Heart right ventricle (tissue), 16 donors: ENCODE measurements at regions not wholly inside any gene's neighbourhood (a gene's known extent, or its start where the extent isn't known, plus 50 kb on each side); places are given as distances from the start of the nearest gene placed in this dataset.

ENCODE experiments used
- ATAC-seq, 8 donors: fragments of 200-7000 bp; cut with Tn5 transposase; one replicate each; pipeline ENCODE4 v1.9.1; 2020; ENCODE audit warnings: mild to moderate bottlenecking in 8 of 8, moderate library complexity in 8 of 8, moderate number of reproducible peaks in 1 of 8
- DNase-seq, 2 donors: peaks; one replicate each; pipeline ENCODE4 v3.0.0-alpha.2; 2020
- H3K27ac ChIP-seq, 10 donors: fragments of 200-600 bp; sonication (generic) in 2 of 10; one replicate each; pipeline versions ENCODE4 v1.5.0 to v1.8.0; 2020 to 2022; ENCODE audit warnings: mild to moderate bottlenecking in 3 of 10
- H3K27me3 ChIP-seq, 7 donors: fragments of 200-600 bp; one replicate each; pipeline ENCODE4 v1.8.0; 2021 to 2022; ENCODE audit warnings: mild to moderate bottlenecking in 2 of 7
- H3K36me3 ChIP-seq, 9 donors: fragments of 200-600 bp; sonication (generic) in 1 of 9; one replicate each; pipeline versions ENCODE4 v1.5.0 to v1.8.0; 2020 to 2022; ENCODE audit warnings: mild to moderate bottlenecking in 2 of 9
- H3K4me1 ChIP-seq, 9 donors: fragments of 200-600 bp; sonication (generic) in 1 of 9; one replicate each; pipeline versions ENCODE4 v1.5.0 to v1.8.0; 2020 to 2022; ENCODE audit warnings: mild to moderate bottlenecking in 4 of 9
- H3K4me3 ChIP-seq, 10 donors: fragments of 200-600 bp; sonication (generic) in 2 of 10; one replicate each; pipeline versions ENCODE4 v1.5.0 to v1.8.0; 2020 to 2022; ENCODE audit warnings: mild to moderate bottlenecking in 7 of 10, moderate library complexity in 2 of 10
- H3K9me3 ChIP-seq, 11 donors: fragments of 200-600 bp in 10 of 11; sonication (generic) in 2 of 11; one replicate each; pipeline versions ENCODE4 v1.5.0 to v1.8.0; 2013 to 2022; ENCODE audit warnings: mild to moderate bottlenecking in 2 of 11, control low read depth in 1 of 11, moderate library complexity in 1 of 11
- WGBS, 2 donors: extraction: QIAGEN DNeasy Blood & Tissue Kit; methylation state at CpG; one replicate each; pipeline ENCODE4 v1.1.7; 2013; ENCODE audit warnings: inconsistent platforms in 1 of 2; 5-methylcytosine and 5-hydroxymethylcytosine counted together
- intact Hi-C, 10 donors: fragments of 100-400 bp; cut with DNase I; formaldehyde crosslinking; loops; one replicate each; pipeline versions ENCODE4 v1.11.1 to v1.14.2; 2022
- TF ChIP-seq, protein P1 (sequence below), 9 donors: fragments of 200-600 bp; sonication (generic) in 2 of 9; IDR thresholded peaks; one replicate each; pipeline versions ENCODE4 v1.5.0 to v1.8.0; 2021 to 2022; ENCODE audit warnings: antibody characterized with exemption in 9 of 9, mild to moderate bottlenecking in 5 of 9, moderate library complexity in 1 of 9
- donor health status: Arrhythmogenic right ventricular cardiomyopathy.
- donor health status: ischemic (EF 13 %, LVEDD 7.1; RV severe dilation, severe dysfunction).
- donor health status: healthy with polysubstance abuse.
- donor health status: DM: no; HTN: yes; CAD: no.
- donor health status: DM: no; HTN: no; CAD: no.
- donor health status: ischemic (EF 25% LVEDD 6.9; RV normal size, moderate dysfunction).
- donor health status: ischemic (EF 25% LVEDD 5.7; RV mildly dilated, moderate dysfunction).
- donor health status: healthy.
- donor health status: DM: yes; HTN: yes; CAD: no.
- donor health status: Ischemic cardiomyopathy.
- donor health status: ischemic (EF 35%, LVEDD 5.7; RV mildly dilated, moderate dysfunction).
- donor health status: nonischemic (EF 11% LVEDD 7.7; RV severe dilation, severe dysfunction).
- donor health status: DM: yes; HTN: yes; CAD: no.
- donor health status: PGD.
- donor health status: ischemic (EF 29% LVEDD 5.4; RV normal size, mild dysfunction).
- donor health status: nonischemic (EF 23%, LVEDD 6.1; RV moderate dilation, normal function).

DNA sequence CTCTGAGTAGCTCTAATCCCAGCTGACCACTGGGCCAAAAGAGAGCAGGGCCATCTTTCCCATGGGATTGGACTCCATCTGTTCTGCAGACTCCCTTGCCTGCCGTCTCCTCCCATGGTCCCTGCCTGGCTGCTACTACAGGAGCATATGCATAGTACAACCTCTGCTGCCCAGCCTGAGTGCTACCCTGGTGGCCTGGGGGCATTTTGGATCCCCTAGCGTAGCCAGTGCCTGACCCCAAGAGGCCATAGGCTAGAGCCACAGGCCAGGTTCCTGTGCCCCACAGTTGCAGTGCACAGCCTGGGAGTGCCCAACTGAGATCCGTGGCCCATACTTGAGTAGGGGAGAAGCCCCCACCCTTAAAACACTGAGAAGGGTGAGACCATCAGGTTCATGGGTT lies 280.3 kb downstream of the CCDC85A start:
- intact Hi-C loops: no loop called here
- Histone ChIP-seq H3K27ac (no peak overlapping the region), H3K4me1 (no peaks in the 10 kb centered on the region), H3K27me3 (no peaks in the 10 kb centered on the region), H3K4me3 (no peak overlapping the region), H3K9me3 (peaks cover 0 to 14% (median 0%) of the 10 kb centered on the region in 11 donors), H3K36me3 (no peaks in the 10 kb centered on the region)
- WGBS, 2 donors: 93 to 98% methylated on average over 3 of the region's 3 CpGs
- TF ChIP-seq, protein P1, sequence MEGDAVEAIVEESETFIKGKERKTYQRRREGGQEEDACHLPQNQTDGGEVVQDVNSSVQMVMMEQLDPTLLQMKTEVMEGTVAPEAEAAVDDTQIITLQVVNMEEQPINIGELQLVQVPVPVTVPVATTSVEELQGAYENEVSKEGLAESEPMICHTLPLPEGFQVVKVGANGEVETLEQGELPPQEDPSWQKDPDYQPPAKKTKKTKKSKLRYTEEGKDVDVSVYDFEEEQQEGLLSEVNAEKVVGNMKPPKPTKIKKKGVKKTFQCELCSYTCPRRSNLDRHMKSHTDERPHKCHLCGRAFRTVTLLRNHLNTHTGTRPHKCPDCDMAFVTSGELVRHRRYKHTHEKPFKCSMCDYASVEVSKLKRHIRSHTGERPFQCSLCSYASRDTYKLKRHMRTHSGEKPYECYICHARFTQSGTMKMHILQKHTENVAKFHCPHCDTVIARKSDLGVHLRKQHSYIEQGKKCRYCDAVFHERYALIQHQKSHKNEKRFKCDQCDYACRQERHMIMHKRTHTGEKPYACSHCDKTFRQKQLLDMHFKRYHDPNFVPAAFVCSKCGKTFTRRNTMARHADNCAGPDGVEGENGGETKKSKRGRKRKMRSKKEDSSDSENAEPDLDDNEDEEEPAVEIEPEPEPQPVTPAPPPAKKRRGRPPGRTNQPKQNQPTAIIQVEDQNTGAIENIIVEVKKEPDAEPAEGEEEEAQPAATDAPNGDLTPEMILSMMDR (IDR thresholded peaks at IDR 0.05): no peak
- no peak for ATAC-seq
- no peak for DNase-seq

- TF ChIP-seq, protein P1 (IDR thresholded peaks at IDR 0.05): no peak
- no peak for DNase-seq
- 87 to 92% methylated on average over 2 of the region's 2 CpGs for WGBS, 2 donors
- no peaks in the 10 kb centered on the region for H3K27me3 ChIP-seq
- H3K4me3 ChIP-seq: no peak overlapping the region
- intact Hi-C loops: no loop called here
- peaks cover 0 to 14% (median 0%) of the 10 kb centered on the region in 11 donors for H3K9me3 ChIP-seq
- H3K36me3 ChIP-seq: no peaks in the 10 kb centered on the region
- no peak overlapping the region for H3K27ac ChIP-seq
- no peaks in the 10 kb centered on the region for H3K4me1 ChIP-seq
- ATAC-seq: no peak
These were observed 280.8 kb downstream of the CCDC85A start for GRCh38 chr2:56464613-56465012.

GRCh38 chr2:56465491-56465890 lies 281.7 kb downstream of the CCDC85A start:
- Histone ChIP-seq H3K9me3 (peaks cover 0 to 14% (median 0%) of the 10 kb centered on the region in 11 donors), H3K27me3 (no peaks in the 10 kb centered on the region), H3K27ac (no peak overlapping the region), H3K36me3 (no peaks in the 10 kb centered on the region), H3K4me3 (no peak overlapping the region), H3K4me1 (no peaks in the 10 kb centered on the region)
- intact Hi-C loops: no loop called here
- ATAC-seq (no peak), DNase-seq (no peak)
- TF ChIP-seq, protein P1 (IDR thresholded peaks at IDR 0.05): no peak

GRCh38 chr2:56473524-56473923 lies 289.7 kb downstream of the CCDC85A start:
- H3K9me3 ChIP-seq: peaks cover 0 to 5% (median 0%) of the 10 kb centered on the region in 11 donors
- no peaks in the 10 kb centered on the region for H3K36me3 ChIP-seq
- peaks cover 0 to 15% (median 0%) of the 10 kb centered on the region in 9 donors for H3K4me1 ChIP-seq
- ATAC-seq: no peak
- no peaks in the 10 kb centered on the region for H3K27me3 ChIP-seq
- no peak overlapping the region for H3K27ac ChIP-seq
- intact Hi-C loops: no loop called here
- no peak for DNase-seq
- TF ChIP-seq, protein P1 (IDR thresholded peaks at IDR 0.05): no peak
- no peak overlapping the region for H3K4me3 ChIP-seq
